ENCODE measurements at regions not wholly inside any gene's neighbourhood (a gene's known extent, or its start where the extent isn't known, plus 50 kb on each side); places are given as distances from the start of the nearest gene placed in this dataset.

GRCh38 chr7:85820702-85821443 lies 634.0 kb upstream of the SEMA3D start:
- no peak for DNase-seq
- Histone ChIP-seq H3K4me3 (no peak overlapping the region), H3K9me3 (no peaks in the 10 kb centered on the region), H3K36me3 (ENCODE audit: low read depth) (no peaks in the 10 kb centered on the region), H3K4me1 (ENCODE audit: low read depth) (no peaks in the 10 kb centered on the region)
- TF ChIP-seq CTCF (IDR thresholded peaks at IDR 0.05), result no peak
- intact Hi-C loops (cut with DNase I, micrococcal nuclease), result no loop called here
- ATAC-seq, result no peak

GRCh38 chr7:85815526-85815925 lies 628.7 kb upstream of the SEMA3D start:
- intact Hi-C loops (cut with DNase I, micrococcal nuclease), result no loop called here
- H3K36me3 ChIP-seq (ENCODE audit: low read depth), result no peaks in the 10 kb centered on the region
- H3K4me3 ChIP-seq, result no peak overlapping the region
- DNase-seq (no peak), ATAC-seq (no peak)
- H3K4me1 ChIP-seq (ENCODE audit: low read depth), result no peaks in the 10 kb centered on the region
- H3K9me3 ChIP-seq, result no peaks in the 10 kb centered on the region
- no peak for TF ChIP-seq CTCF (IDR thresholded peaks at IDR 0.05)

- Histone ChIP-seq H3K9me3 (no peaks in the 10 kb centered on the region), H3K36me3 (ENCODE audit: low read depth) (no peaks in the 10 kb centered on the region), H3K4me3 (no peak overlapping the region), H3K4me1 (ENCODE audit: low read depth) (no peaks in the 10 kb centered on the region)
- DNase-seq (peak in 1 of 3 donors; percentile 4), ATAC-seq (no peak)
- no peak for TF ChIP-seq CTCF (IDR thresholded peaks at IDR 0.05)
- intact Hi-C loops (cut with DNase I, micrococcal nuclease), result no loop called here
Measured at GRCh38 chr7:85806321-85806720, 619.5 kb upstream of the SEMA3D start.

- DNase-seq (no peak), ATAC-seq (no peak)
- no peaks in the 10 kb centered on the region for H3K9me3 ChIP-seq
- no peak overlapping the region for H3K4me3 ChIP-seq
- intact Hi-C loops (cut with DNase I, micrococcal nuclease), result no loop called here
- TF ChIP-seq CTCF (IDR thresholded peaks at IDR 0.05), result no peak
- no peaks in the 10 kb centered on the region for H3K4me1 ChIP-seq (ENCODE audit: low read depth)
- no peaks in the 10 kb centered on the region for H3K36me3 ChIP-seq (ENCODE audit: low read depth)
Measured at GRCh38 chr7:85805656-85806055, 618.8 kb upstream of the SEMA3D start.

- no peak overlapping the region for H3K4me3 ChIP-seq
- intact Hi-C loops (cut with DNase I, micrococcal nuclease), result no loop called here
Measured at GRCh38 chr7:85805249-85805648, 618.4 kb upstream of the SEMA3D start.

More at GRCh38 chr7:85805249-85805648, 618.4 kb upstream of the SEMA3D start:
- Histone ChIP-seq H3K9me3 (no peaks in the 10 kb centered on the region), H3K4me1 (ENCODE audit: low read depth) (no peaks in the 10 kb centered on the region), H3K36me3 (ENCODE audit: low read depth) (no peaks in the 10 kb centered on the region)
- ATAC-seq (no peak), DNase-seq (no peak)
- no peak for TF ChIP-seq CTCF (IDR thresholded peaks at IDR 0.05)
